GM23248 (cell line): ENCODE measurements at regions not wholly inside any gene's neighbourhood (a gene's known extent, or its start where the extent isn't known, plus 50 kb on each side); places are given as distances from the start of the nearest gene placed in this dataset.

Experiments
- DNase-seq: peaks from one replicate; pipeline ENCODE4 v3.0.0-alpha.2; 2015
- H2AFZ ChIP-seq: fragments of 200-600 bp; sonication (generic); 2 replicates; pipeline ENCODE4 v1.6.1; 2016; ENCODE audit warnings: antibody characterized with exemption
- H3F3A ChIP-seq: fragments of 200-600 bp; sonication (generic); 2 replicates; pipeline ENCODE4 v1.6.1; 2016; ENCODE audit warnings: mild to moderate bottlenecking, antibody characterized with exemption, mixed run types; ENCODE audit not compliant: insufficient read depth
- H3K27ac ChIP-seq: fragments of 200-600 bp; sonication (generic); 2 replicates; pipeline ENCODE4 v1.5.1; 2016; ENCODE audit warnings: mild to moderate bottlenecking
- H3K27me3 ChIP-seq: fragments of 200-600 bp; sonication (generic); replicated peaks from 2 replicates; pipeline ENCODE4 v1.6.1; 2016; ENCODE audit warnings: mild to moderate bottlenecking; ENCODE audit not compliant: insufficient read depth
- H3K36me3 ChIP-seq: fragments of 200-600 bp; sonication (generic); 2 replicates; pipeline ENCODE4 v1.6.1; 2016; ENCODE audit warnings: low read depth, mild to moderate bottlenecking
- H3K4me1 ChIP-seq: fragments of 200-600 bp; sonication (generic); 2 replicates; pipeline ENCODE4 v1.6.1; 2016; ENCODE audit warnings: mild to moderate bottlenecking; ENCODE audit not compliant: insufficient read depth
- H3K4me2 ChIP-seq: fragments of 200-600 bp; sonication (generic); one replicate; pipeline ENCODE4 v1.6.1; 2016; ENCODE audit warnings: mild to moderate bottlenecking; ENCODE audit not compliant: unreplicated experiment
- H3K4me3 ChIP-seq: fragments of 200-600 bp; sonication (generic); 2 replicates; pipeline ENCODE4 v1.5.1; 2016; ENCODE audit warnings: mild to moderate bottlenecking
- H3K79me2 ChIP-seq: fragments of 200-600 bp; sonication (generic); 2 replicates; pipeline ENCODE4 v1.6.1; 2016; ENCODE audit warnings: mild to moderate bottlenecking; ENCODE audit not compliant: insufficient read depth
- H3K9ac ChIP-seq: fragments of 200-600 bp; sonication (generic); 2 replicates; pipeline ENCODE4 v1.6.1; 2016; ENCODE audit warnings: mild to moderate bottlenecking
- H3K9me2 ChIP-seq: fragments of 200-600 bp; sonication (generic); 2 replicates; pipeline ENCODE4 v1.6.1; 2016; ENCODE audit warnings: mixed run types, mild to moderate bottlenecking, moderate library complexity; ENCODE audit not compliant: insufficient read depth
- H3K9me3 ChIP-seq: fragments of 200-600 bp; sonication (generic); one replicate; pipeline ENCODE4 v1.6.1; 2017; ENCODE audit warnings: low read depth
- H4K20me1 ChIP-seq: fragments of 200-600 bp; sonication (generic); 2 replicates; pipeline ENCODE4 v1.6.0; 2016; ENCODE audit not compliant: insufficient read depth
- EZH2 ChIP-seq: fragments of 200-600 bp; sonication (generic); IDR thresholded peaks from 2 replicates; pipeline ENCODE4 v1.6.1; 2018; ENCODE audit warnings: antibody characterized with exemption, mild to moderate bottlenecking; ENCODE audit not compliant: insufficient read depth, poor library complexity, severe bottlenecking
- EZH2phosphoT487 ChIP-seq: fragments of 200-600 bp; sonication (generic); IDR thresholded peaks from 2 replicates; pipeline ENCODE4 v1.6.1; 2018; ENCODE audit warnings: antibody characterized with exemption, moderate library complexity, mild to moderate bottlenecking, low read depth; ENCODE audit not compliant: insufficient read depth
- WGBS, 2 experiments: methylation state at CpG; one replicate each; pipeline ENCODE4 v1.1.6; 2015 to 2017; ENCODE audit warnings: low lambda C conversion rate in 2 of 2, low coverage in 1 of 2; ENCODE audit errors: missing lambda C conversion rate in 2 of 2; 5-methylcytosine and 5-hydroxymethylcytosine counted together
- in situ Hi-C: fragments of 300-500 bp; cut with MboI; formaldehyde crosslinking; loops from 2 replicates; pipeline ENCODE4 v1.15.0; 2020

- Histone ChIP-seq H4K20me1 (no peaks in the 10 kb centered on the region), H3K9me3 (no peaks in the 10 kb centered on the region), H2AFZ (no peak overlapping the region), H3K27me3 (no peaks in the 10 kb centered on the region), H3K4me2 (no peak overlapping the region), H3K9ac (no peak overlapping the region), H3K27ac (no peak overlapping the region), H3K4me1 (peaks cover 10% of the 10 kb centered on the region), H3F3A (no peaks in the 10 kb centered on the region), H3K79me2 (no peaks in the 10 kb centered on the region), H3K4me3 (no peak overlapping the region), H3K36me3 (no peaks in the 10 kb centered on the region), H3K9me2 (no peaks in the 10 kb centered on the region)
- 7 to 10% methylated on average over 2 of the region's 2 CpGs for WGBS, 2 experiments
- in situ Hi-C loops = no loop called here
- no peak for TF ChIP-seq EZH2
- TF ChIP-seq EZH2phosphoT487 = no peak
- DNase-seq = peak; percentile 64
Measured at GRCh38 chrX:14398725-14399124, 130.6 kb upstream of the GLRA2 start.

- no peak for TF ChIP-seq EZH2phosphoT487
- no peak for TF ChIP-seq EZH2
- H3K4me3 ChIP-seq = no peak overlapping the region
- 76 to 82% methylated on average over 4 of the region's 4 CpGs for WGBS, 2 experiments
- H2AFZ ChIP-seq = no peak overlapping the region
- H3K9me3 ChIP-seq = no peaks in the 10 kb centered on the region
- H3K9ac ChIP-seq = no peak overlapping the region
- no peaks in the 10 kb centered on the region for H3K79me2 ChIP-seq
- no peaks in the 10 kb centered on the region for H3K27me3 ChIP-seq
- H3K27ac ChIP-seq = no peak overlapping the region
- no peaks in the 10 kb centered on the region for H3K9me2 ChIP-seq
- no peaks in the 10 kb centered on the region for H3F3A ChIP-seq
- DNase-seq = no peak
- no peak overlapping the region for H3K4me2 ChIP-seq
- H3K4me1 ChIP-seq = no peaks in the 10 kb centered on the region
- H3K36me3 ChIP-seq = no peaks in the 10 kb centered on the region
- H4K20me1 ChIP-seq = no peaks in the 10 kb centered on the region
- in situ Hi-C loops = no loop called here
Measured at GRCh38 chrX:14389682-14390081, 139.7 kb upstream of the GLRA2 start.

GRCh38 chrX:14386981-14387380, 142.4 kb upstream of the GLRA2 start:
- Histone ChIP-seq H3K27ac (no peak overlapping the region), H3K4me1 (no peaks in the 10 kb centered on the region), H3K9ac (no peak overlapping the region), H3K4me2 (no peak overlapping the region), H3F3A (no peaks in the 10 kb centered on the region), H3K4me3 (no peak overlapping the region), H3K9me3 (no peaks in the 10 kb centered on the region), H4K20me1 (no peaks in the 10 kb centered on the region), H3K79me2 (no peaks in the 10 kb centered on the region), H3K36me3 (no peaks in the 10 kb centered on the region), H2AFZ (no peak overlapping the region), H3K9me2 (no peaks in the 10 kb centered on the region), H3K27me3 (no peaks in the 10 kb centered on the region)
- 17 to 19% methylated on average over 4 of the region's 4 CpGs for WGBS, 2 experiments
- TF ChIP-seq EZH2 = no peak
- no peak for TF ChIP-seq EZH2phosphoT487
- in situ Hi-C loops = no loop called here
- no peak for DNase-seq

- H3K9me2 ChIP-seq = no peaks in the 10 kb centered on the region
- H3K36me3 ChIP-seq = no peaks in the 10 kb centered on the region
- in situ Hi-C loops = no loop called here
- DNase-seq = no peak
- H3K9ac ChIP-seq = no peak overlapping the region
- H3K79me2 ChIP-seq = no peaks in the 10 kb centered on the region
- H2AFZ ChIP-seq = no peak overlapping the region
- H3K27ac ChIP-seq = no peak overlapping the region
- H3K4me2 ChIP-seq = no peak overlapping the region
- H3K4me1 ChIP-seq = no peaks in the 10 kb centered on the region
- no peaks in the 10 kb centered on the region for H4K20me1 ChIP-seq
- H3K27me3 ChIP-seq = no peaks in the 10 kb centered on the region
- no peak for TF ChIP-seq EZH2phosphoT487
- no peak for TF ChIP-seq EZH2
- H3K9me3 ChIP-seq = no peaks in the 10 kb centered on the region
- no peaks in the 10 kb centered on the region for H3F3A ChIP-seq
- no peak overlapping the region for H3K4me3 ChIP-seq
Measured at GRCh38 chrX:14380044-14380443, 149.3 kb upstream of the GLRA2 start.

- Histone ChIP-seq H3K4me2 (no peak overlapping the region), H3K9me2 (no peaks in the 10 kb centered on the region), H3K79me2 (no peaks in the 10 kb centered on the region), H3F3A (no peaks in the 10 kb centered on the region), H3K4me3 (no peak overlapping the region), H3K27ac (no peak overlapping the region), H3K9me3 (no peaks in the 10 kb centered on the region), H3K36me3 (no peaks in the 10 kb centered on the region), H4K20me1 (no peaks in the 10 kb centered on the region), H3K4me1 (no peaks in the 10 kb centered on the region), H3K27me3 (no peaks in the 10 kb centered on the region), H2AFZ (no peak overlapping the region), H3K9ac (no peak overlapping the region)
- in situ Hi-C loops = no loop called here
- TF ChIP-seq EZH2 (no peak), EZH2phosphoT487 (no peak)
- no peak for DNase-seq
Measured at GRCh38 chrX:14377427-14377826, 151.9 kb upstream of the GLRA2 start.
